ENCODE measurements at regions not wholly inside any gene's neighbourhood (a gene's known extent, or its start where the extent isn't known, plus 50 kb on each side); places are given as distances from the start of the nearest gene placed in this dataset.

DNA sequence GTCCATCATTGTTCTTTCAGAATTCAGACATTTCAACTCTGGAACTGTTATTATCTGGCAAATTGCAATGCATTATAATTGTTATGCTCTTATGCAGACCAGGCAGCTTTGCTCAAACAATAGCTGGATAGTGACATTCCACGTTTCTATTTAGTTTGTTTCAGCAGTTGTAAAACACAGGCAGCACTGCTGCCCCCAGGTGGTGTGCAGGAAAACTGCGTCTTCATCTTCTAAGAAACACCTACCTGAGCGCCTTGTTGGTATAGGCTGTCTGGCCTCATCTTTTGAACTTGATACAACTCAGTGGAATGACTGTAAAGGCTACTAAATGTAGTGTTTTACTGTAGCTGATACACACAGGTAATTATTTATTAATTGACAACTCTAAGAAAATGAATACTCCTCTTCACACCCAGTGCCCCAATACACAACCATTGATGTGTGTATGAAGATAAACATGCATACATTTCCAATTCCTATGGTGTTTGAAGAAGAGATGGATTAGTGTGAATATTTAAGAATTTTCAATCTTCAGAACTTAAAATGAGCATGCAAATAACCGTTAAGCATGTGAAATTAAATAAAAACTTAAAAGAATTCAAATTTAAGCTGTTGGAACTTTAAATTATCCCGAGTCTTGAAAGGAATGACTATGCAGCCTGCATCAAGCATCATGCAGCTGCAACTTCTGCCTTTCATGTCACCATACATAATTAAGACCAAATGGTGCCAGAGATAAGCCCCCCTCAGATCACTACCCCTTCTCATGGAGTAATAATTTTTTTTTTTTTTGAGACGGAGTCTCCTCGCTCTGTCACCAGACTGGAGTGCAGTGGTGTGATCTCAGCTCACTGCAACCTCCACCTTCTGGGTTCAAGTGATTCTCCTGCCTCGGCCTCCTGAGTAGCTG is 85.6 kb downstream of the CD8B2 start:
- TF ChIP-seq RAD21 (IDR thresholded peaks at IDR 0.05; ENCODE audit: low read depth) (peak; percentile 37), CREB1 (IDR thresholded peaks at IDR 0.05; ENCODE audit: low read depth) (no peak)

DNA sequence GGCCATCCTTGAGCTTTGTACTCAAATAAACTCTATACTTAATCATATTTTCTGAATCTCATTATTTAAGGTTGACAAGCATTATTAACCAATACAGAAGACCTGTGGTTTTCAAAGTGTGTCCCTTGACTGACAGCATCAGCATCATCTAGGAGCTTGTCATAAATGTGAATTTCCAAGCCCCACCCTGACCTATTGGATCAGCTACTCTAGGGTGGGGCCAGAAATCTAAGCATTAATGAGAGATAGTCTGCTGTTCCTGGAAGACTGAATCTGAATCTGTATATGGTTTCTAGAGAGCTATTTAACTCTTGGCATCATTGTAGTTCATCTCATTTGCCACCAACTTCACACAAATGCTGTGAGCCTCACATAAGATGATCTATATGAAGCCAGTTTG is 86.6 kb downstream of the CD8B2 start:
- TF ChIP-seq EGR1 (IDR thresholded peaks at IDR 0.05) (no peak), EP300 (IDR thresholded peaks at IDR 0.05; ENCODE audit: borderline replicate concordance) (no peak), YY1 (IDR thresholded peaks at IDR 0.05; ENCODE audit: low read depth) (no peak), CEBPB (IDR thresholded peaks at IDR 0.05) (no peak), FOXM1 (IDR thresholded peaks at IDR 0.05; ENCODE audit: borderline replicate concordance, low read depth) (no peak)
- TF ChIP-seq, protein P1, sequence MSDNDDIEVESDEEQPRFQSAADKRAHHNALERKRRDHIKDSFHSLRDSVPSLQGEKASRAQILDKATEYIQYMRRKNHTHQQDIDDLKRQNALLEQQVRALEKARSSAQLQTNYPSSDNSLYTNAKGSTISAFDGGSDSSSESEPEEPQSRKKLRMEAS (IDR thresholded peaks at IDR 0.05) = no peak

DNA sequence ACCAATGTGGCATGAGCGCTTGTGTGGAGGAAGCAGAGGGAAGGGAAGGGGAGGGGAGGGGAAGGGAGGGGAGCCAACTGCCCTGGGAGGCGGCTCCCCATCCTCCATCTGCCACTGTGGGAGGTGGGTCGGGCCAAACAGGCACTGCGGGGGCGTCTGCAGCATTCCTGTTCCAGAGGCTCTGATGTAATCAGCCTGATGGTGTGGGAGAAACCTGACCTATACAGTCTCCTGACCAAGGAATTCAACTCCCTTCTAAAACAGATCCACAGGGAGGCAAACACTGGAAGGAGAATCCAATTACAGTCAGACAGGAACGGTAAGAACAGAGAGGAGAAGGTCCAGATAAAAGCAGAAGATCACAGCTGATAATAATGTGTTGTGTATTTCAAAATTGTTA is 88.8 kb downstream of the CD8B2 start:
- TF ChIP-seq CREB1 (IDR thresholded peaks at IDR 0.05; ENCODE audit: low read depth) = no peak
- 0 out of 2 replicates have a peak, but pooled peaks have one; percentile 19 for TF ChIP-seq NFIC (IDR thresholded peaks at IDR 0.05)
- TF ChIP-seq TEAD4 (IDR thresholded peaks at IDR 0.05) = peak; percentile 72
- peak; percentile 99 for TF ChIP-seq EGR1 (IDR thresholded peaks at IDR 0.05)
- TF ChIP-seq TCF12 (IDR thresholded peaks at IDR 0.05; ENCODE audit: low read depth) = 0 out of 2 replicates have a peak, but pooled peaks have one; percentile 30
- peak; percentile 50; the same call in 1 of the 2 replicates for TF ChIP-seq EP300 (IDR thresholded peaks at IDR 0.05; ENCODE audit: borderline replicate concordance)

DNA sequence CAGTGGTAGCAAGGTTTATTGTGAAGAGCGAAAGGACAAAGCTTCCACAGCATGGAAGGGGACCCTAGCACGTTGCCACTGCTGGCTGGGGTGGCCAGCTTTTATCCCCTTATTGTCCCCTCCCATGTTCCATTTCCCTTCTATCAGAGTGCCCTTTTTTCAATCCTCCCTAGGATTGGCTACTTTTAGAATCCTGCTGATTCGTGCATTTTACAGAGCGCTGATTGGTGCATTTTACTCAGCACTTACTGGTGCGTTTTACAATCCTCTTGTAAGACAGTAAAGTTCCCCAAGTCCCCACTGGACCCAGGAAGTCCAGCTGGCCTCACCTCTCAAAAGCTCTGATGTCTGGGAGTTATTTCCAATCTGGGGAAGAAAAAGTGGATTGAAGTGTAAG is 90.1 kb downstream of the CD8B2 start:
- TF ChIP-seq TCF12 (IDR thresholded peaks at IDR 0.05; ENCODE audit: low read depth) = no peak
- TF ChIP-seq, protein P2, sequence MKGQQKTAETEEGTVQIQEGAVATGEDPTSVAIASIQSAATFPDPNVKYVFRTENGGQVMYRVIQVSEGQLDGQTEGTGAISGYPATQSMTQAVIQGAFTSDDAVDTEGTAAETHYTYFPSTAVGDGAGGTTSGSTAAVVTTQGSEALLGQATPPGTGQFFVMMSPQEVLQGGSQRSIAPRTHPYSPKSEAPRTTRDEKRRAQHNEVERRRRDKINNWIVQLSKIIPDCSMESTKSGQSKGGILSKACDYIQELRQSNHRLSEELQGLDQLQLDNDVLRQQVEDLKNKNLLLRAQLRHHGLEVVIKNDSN (IDR thresholded peaks at IDR 0.05) = no peak
- no peak for TF ChIP-seq NFIC (IDR thresholded peaks at IDR 0.05)
- TF ChIP-seq, protein P1 (IDR thresholded peaks at IDR 0.05) = no peak
- TF ChIP-seq, protein P3, sequence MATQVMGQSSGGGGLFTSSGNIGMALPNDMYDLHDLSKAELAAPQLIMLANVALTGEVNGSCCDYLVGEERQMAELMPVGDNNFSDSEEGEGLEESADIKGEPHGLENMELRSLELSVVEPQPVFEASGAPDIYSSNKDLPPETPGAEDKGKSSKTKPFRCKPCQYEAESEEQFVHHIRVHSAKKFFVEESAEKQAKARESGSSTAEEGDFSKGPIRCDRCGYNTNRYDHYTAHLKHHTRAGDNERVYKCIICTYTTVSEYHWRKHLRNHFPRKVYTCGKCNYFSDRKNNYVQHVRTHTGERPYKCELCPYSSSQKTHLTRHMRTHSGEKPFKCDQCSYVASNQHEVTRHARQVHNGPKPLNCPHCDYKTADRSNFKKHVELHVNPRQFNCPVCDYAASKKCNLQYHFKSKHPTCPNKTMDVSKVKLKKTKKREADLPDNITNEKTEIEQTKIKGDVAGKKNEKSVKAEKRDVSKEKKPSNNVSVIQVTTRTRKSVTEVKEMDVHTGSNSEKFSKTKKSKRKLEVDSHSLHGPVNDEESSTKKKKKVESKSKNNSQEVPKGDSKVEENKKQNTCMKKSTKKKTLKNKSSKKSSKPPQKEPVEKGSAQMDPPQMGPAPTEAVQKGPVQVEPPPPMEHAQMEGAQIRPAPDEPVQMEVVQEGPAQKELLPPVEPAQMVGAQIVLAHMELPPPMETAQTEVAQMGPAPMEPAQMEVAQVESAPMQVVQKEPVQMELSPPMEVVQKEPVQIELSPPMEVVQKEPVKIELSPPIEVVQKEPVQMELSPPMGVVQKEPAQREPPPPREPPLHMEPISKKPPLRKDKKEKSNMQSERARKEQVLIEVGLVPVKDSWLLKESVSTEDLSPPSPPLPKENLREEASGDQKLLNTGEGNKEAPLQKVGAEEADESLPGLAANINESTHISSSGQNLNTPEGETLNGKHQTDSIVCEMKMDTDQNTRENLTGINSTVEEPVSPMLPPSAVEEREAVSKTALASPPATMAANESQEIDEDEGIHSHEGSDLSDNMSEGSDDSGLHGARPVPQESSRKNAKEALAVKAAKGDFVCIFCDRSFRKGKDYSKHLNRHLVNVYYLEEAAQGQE (IDR thresholded peaks at IDR 0.05; ENCODE audit: low read depth) = no peak
- no peak for TF ChIP-seq ZBTB7A (IDR thresholded peaks at IDR 0.05; ENCODE audit: low read depth)
- TF ChIP-seq TEAD4 (IDR thresholded peaks at IDR 0.05) = no peak
- no peak for TF ChIP-seq RAD21 (IDR thresholded peaks at IDR 0.05; ENCODE audit: low read depth)
- no peak for TF ChIP-seq EGR1 (IDR thresholded peaks at IDR 0.05)

DNA sequence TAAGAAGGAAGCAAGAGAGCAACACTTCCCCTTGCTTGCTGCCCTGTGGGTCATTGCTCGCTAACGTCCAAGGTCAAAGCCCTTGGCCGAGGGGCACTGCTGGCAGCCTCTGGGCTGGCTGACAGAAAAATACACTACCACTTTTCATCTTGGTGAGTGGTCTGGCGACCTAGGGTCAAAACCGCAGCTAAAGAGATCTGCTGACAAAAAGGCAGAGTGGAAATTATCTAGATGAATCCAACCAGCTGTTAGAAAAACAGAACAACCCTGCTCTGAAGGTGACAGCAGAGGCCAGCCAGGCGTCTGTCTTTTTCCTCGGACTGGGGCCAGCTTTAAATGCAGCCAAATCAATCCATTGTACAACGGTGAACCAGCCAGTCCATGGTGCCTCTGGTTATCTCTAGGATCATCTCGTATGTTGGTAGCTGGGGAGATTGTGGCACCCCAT is 92.6 kb downstream of the CD8B2 start:
- TF ChIP-seq, protein P3 (IDR thresholded peaks at IDR 0.05; ENCODE audit: low read depth) = no peak
- no peak for TF ChIP-seq NFIC (IDR thresholded peaks at IDR 0.05)
- TF ChIP-seq, protein P2 (IDR thresholded peaks at IDR 0.05) = no peak
- TF ChIP-seq EP300 (IDR thresholded peaks at IDR 0.05; ENCODE audit: borderline replicate concordance) = no peak
- TF ChIP-seq ZBTB7A (IDR thresholded peaks at IDR 0.05; ENCODE audit: low read depth) = no peak
- no peak for TF ChIP-seq CREB1 (IDR thresholded peaks at IDR 0.05; ENCODE audit: low read depth)
- TF ChIP-seq TCF12 (IDR thresholded peaks at IDR 0.05; ENCODE audit: low read depth) = no peak
- TF ChIP-seq EGR1 (IDR thresholded peaks at IDR 0.05) = no peak
- no peak for TF ChIP-seq FOXM1 (IDR thresholded peaks at IDR 0.05; ENCODE audit: borderline replicate concordance, low read depth)
- no peak for TF ChIP-seq RAD21 (IDR thresholded peaks at IDR 0.05; ENCODE audit: low read depth)
- TF ChIP-seq, protein P1 (IDR thresholded peaks at IDR 0.05) = no peak
- no peak for TF ChIP-seq TEAD4 (IDR thresholded peaks at IDR 0.05)
- no peak for TF ChIP-seq CEBPB (IDR thresholded peaks at IDR 0.05)
- TF ChIP-seq YY1 (IDR thresholded peaks at IDR 0.05; ENCODE audit: low read depth) = no peak
- TF ChIP-seq TAF1 (IDR thresholded peaks at IDR 0.05; ENCODE audit: low read depth) = no peak

DNA sequence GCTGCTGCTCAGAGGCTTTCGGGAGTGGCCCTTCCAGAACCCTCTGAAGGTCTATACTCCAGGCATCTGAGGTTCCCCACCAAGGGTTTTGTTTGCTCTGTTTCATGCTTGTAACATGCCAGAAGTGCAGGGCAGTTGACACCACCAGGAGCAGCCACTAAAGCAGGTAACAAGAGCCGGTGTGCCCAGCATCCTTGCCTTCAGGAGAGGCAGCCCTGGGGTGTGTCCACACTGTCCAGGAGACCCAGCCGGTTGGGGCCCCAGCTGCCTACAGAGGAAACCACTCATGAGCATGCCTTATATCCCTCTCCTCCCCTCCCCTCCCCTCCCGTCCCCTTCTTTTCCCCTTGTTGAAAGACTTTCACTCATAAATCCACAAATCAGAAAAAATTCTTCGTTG is 93.1 kb downstream of the CD8B2 start:
- TF ChIP-seq, protein P2 (IDR thresholded peaks at IDR 0.05) = no peak
- TF ChIP-seq TAF1 (IDR thresholded peaks at IDR 0.05; ENCODE audit: low read depth) (no peak), CEBPB (IDR thresholded peaks at IDR 0.05) (no peak), FOXM1 (IDR thresholded peaks at IDR 0.05; ENCODE audit: borderline replicate concordance, low read depth) (no peak), RAD21 (IDR thresholded peaks at IDR 0.05; ENCODE audit: low read depth) (no peak), TEAD4 (IDR thresholded peaks at IDR 0.05) (no peak), ZBTB7A (IDR thresholded peaks at IDR 0.05; ENCODE audit: low read depth) (no peak), YY1 (IDR thresholded peaks at IDR 0.05; ENCODE audit: low read depth) (no peak), CREB1 (IDR thresholded peaks at IDR 0.05; ENCODE audit: low read depth) (no peak), EGR1 (IDR thresholded peaks at IDR 0.05) (no peak)
- TF ChIP-seq, protein P1 (IDR thresholded peaks at IDR 0.05) = no peak
- TF ChIP-seq, protein P3 (IDR thresholded peaks at IDR 0.05; ENCODE audit: low read depth) = no peak

Data from Ishikawa (cell line).